ENCODE measurements at regions not wholly inside any gene's neighbourhood (a gene's known extent, or its start where the extent isn't known, plus 50 kb on each side); places are given as distances from the start of the nearest gene placed in this dataset.

DNA sequence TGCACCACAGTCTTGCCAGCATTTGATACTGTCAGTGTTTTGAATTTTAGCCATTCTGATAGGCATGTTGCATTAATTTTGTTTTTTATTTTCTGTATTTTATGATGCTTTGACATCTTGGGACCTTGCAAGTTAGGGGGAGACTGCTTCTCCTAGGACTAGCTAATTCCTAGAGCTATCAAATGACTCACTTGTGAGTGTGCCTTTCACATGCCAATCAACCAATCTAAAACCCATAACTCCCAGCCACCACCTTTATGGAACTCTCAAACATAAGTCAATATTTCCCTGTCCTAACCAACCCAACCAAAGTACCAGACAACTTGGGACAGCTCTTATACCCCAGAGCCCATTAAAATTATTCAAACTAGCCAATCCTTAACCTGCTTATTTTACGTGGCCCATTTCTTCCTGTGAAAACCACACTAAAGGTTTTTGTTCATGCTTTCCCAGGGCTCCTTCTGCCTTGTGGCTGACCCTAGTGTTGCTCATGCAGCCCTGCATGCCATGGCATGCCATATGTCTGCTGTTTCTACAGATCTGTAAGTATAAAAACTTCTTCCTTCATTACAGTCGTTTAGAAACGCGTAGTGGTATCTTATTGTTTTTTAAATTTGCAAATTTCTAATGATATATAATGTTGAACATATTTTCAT, 230.1 kb downstream of the GPD2 start:
- no peaks in the 10 kb centered on the region for H4K20me1 ChIP-seq (ENCODE audit: insufficient read depth)
- no peak overlapping the region for H3K27ac ChIP-seq
- H3K27me3 ChIP-seq (ENCODE audit: insufficient read depth, low read depth): no peaks in the 10 kb centered on the region
- no peak overlapping the region for H3K9ac ChIP-seq
- H3K79me2 ChIP-seq (ENCODE audit: insufficient read depth, low read depth): no peaks in the 10 kb centered on the region
- H3K4me3 ChIP-seq (IDR thresholded peaks at IDR 0.05; ENCODE audit: insufficient read depth, low read depth, low read length): no peak overlapping the region
- H3K4me1 ChIP-seq (ENCODE audit: low read depth, poor library complexity, severe bottlenecking): no peaks in the 10 kb centered on the region
- H2AFZ ChIP-seq (ENCODE audit: low read depth): no peak overlapping the region
- TF ChIP-seq, protein P1, sequence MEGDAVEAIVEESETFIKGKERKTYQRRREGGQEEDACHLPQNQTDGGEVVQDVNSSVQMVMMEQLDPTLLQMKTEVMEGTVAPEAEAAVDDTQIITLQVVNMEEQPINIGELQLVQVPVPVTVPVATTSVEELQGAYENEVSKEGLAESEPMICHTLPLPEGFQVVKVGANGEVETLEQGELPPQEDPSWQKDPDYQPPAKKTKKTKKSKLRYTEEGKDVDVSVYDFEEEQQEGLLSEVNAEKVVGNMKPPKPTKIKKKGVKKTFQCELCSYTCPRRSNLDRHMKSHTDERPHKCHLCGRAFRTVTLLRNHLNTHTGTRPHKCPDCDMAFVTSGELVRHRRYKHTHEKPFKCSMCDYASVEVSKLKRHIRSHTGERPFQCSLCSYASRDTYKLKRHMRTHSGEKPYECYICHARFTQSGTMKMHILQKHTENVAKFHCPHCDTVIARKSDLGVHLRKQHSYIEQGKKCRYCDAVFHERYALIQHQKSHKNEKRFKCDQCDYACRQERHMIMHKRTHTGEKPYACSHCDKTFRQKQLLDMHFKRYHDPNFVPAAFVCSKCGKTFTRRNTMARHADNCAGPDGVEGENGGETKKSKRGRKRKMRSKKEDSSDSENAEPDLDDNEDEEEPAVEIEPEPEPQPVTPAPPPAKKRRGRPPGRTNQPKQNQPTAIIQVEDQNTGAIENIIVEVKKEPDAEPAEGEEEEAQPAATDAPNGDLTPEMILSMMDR (conservative IDR thresholded peaks at IDR 0.05; ENCODE audit: low read depth, low read length): no peak
- H3K36me3 ChIP-seq (ENCODE audit: insufficient read depth): no peaks in the 10 kb centered on the region
- H3K4me2 ChIP-seq: no peak overlapping the region

DNA sequence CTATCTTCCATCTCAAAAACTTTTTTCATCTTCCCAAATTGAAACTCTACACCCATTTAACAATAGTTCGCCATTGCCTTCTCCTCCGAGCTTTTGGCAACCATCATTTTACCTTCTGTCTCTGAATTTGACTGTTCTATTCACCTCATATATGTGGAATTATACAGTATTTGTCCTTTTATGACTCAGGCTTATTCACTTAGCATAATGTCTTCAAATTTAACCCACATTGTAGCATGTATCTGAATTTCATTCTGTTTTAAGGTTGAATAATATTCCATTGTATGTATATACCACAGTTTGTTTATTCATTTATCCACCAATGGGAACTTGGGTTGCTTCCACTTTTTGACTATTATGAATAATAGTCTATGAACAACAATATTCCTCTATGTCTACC, 233.9 kb downstream of the GPD2 start:
- H3K4me1 ChIP-seq (ENCODE audit: low read depth, poor library complexity, severe bottlenecking): no peaks in the 10 kb centered on the region
- H3K27ac ChIP-seq: no peak overlapping the region

DNA sequence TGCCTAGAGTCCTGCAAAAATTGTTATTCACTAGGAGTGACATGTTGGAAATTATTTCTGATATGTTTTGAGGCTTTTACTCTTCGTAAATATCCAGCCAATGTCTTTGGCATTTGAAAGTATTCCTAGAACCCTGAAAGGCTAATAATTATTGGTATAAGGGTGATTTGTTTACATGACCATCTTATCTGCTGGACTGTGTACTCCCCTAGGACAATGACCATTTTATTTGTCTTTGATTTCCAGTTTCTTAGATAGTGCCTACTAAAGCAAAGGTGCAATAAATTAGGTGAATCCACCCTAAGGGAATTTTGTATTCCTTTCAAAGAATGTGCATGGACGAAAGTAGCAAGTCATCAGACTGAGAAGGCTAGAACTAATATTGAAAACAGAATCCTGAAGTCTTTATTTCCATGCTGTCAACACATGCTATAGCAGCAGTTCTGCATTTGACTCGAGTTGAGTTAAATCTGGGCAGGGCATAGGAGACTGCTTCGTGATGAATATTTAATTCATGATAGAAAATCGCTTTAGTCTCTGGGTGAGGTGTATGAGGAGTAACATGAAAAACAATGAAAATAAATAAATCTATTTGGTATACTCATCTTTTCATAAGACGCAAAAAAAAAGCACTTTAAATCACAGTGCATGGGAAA, 235.7 kb downstream of the GPD2 start:
- Histone ChIP-seq H3K4me2 (no peak overlapping the region), H4K20me1 (ENCODE audit: insufficient read depth) (no peaks in the 10 kb centered on the region), H2AFZ (ENCODE audit: low read depth) (no peak overlapping the region), H3K4me3 (IDR thresholded peaks at IDR 0.05; ENCODE audit: insufficient read depth, low read depth, low read length) (no peak overlapping the region), H3K27ac (no peak overlapping the region), H3K27me3 (ENCODE audit: insufficient read depth, low read depth) (no peaks in the 10 kb centered on the region), H3K36me3 (ENCODE audit: insufficient read depth) (no peaks in the 10 kb centered on the region), H3K4me1 (ENCODE audit: low read depth, poor library complexity, severe bottlenecking) (no peaks in the 10 kb centered on the region), H3K9ac (no peak overlapping the region), H3K79me2 (ENCODE audit: insufficient read depth, low read depth) (no peaks in the 10 kb centered on the region)
- TF ChIP-seq, protein P1 (conservative IDR thresholded peaks at IDR 0.05; ENCODE audit: low read depth, low read length): no peak

More for the DNA sequence above, 233.9 kb downstream of the GPD2 start:
- Histone ChIP-seq H3K4me2 (no peak overlapping the region), H3K9ac (no peak overlapping the region), H3K36me3 (ENCODE audit: insufficient read depth) (no peaks in the 10 kb centered on the region), H3K27me3 (ENCODE audit: insufficient read depth, low read depth) (no peaks in the 10 kb centered on the region), H4K20me1 (ENCODE audit: insufficient read depth) (no peaks in the 10 kb centered on the region), H3K79me2 (ENCODE audit: insufficient read depth, low read depth) (no peaks in the 10 kb centered on the region), H2AFZ (ENCODE audit: low read depth) (no peak overlapping the region), H3K4me3 (IDR thresholded peaks at IDR 0.05; ENCODE audit: insufficient read depth, low read depth, low read length) (no peak overlapping the region)
- TF ChIP-seq, protein P1 (conservative IDR thresholded peaks at IDR 0.05; ENCODE audit: low read depth, low read length): no peak

GRCh38 chr2:156672556-156673332, 236.6 kb downstream of the GPD2 start:
- Histone ChIP-seq H4K20me1 (ENCODE audit: insufficient read depth) (no peaks in the 10 kb centered on the region), H2AFZ (ENCODE audit: low read depth) (no peak overlapping the region), H3K4me2 (no peak overlapping the region), H3K36me3 (ENCODE audit: insufficient read depth) (no peaks in the 10 kb centered on the region), H3K4me1 (ENCODE audit: low read depth, poor library complexity, severe bottlenecking) (no peaks in the 10 kb centered on the region), H3K4me3 (IDR thresholded peaks at IDR 0.05; ENCODE audit: insufficient read depth, low read depth, low read length) (no peak overlapping the region), H3K9ac (no peak overlapping the region), H3K27me3 (ENCODE audit: insufficient read depth, low read depth) (no peaks in the 10 kb centered on the region), H3K27ac (no peak overlapping the region), H3K79me2 (ENCODE audit: insufficient read depth, low read depth) (no peaks in the 10 kb centered on the region)
- TF ChIP-seq, protein P1 (conservative IDR thresholded peaks at IDR 0.05; ENCODE audit: low read depth, low read length): no peak

Data from KMS-11 (cell line).